ENCODE measurements at regions not wholly inside any gene's neighbourhood (a gene's known extent, or its start where the extent isn't known, plus 50 kb on each side); places are given as distances from the start of the nearest gene placed in this dataset.

DNA sequence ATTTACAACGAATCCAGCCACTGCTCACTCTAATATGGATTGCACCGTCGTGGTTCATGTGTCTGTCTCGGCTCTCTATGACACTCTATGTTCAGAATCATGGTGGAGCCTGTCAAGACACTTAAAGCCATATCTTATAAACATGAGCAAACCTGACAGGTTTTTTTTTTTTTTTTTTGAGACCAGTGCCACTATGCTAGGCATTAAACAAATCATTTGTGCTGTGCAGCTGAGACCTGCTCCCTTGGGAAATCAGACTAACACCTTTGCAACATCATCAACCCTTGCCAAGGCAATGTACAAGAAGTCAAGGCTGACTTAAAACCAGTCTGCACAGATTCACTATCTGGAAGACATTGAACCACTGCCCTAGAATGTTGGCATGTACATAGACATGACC is 181.2 kb upstream of the ANK3 start:
- no peaks in the 10 kb centered on the region for H3K36me3 ChIP-seq
- intact Hi-C loops (cut with DNase I) = no loop called here
- no peak overlapping the region for H3K4me3 ChIP-seq
- H3K4me1 ChIP-seq (ENCODE audit: insufficient read depth) = peaks cover 2% of the 10 kb centered on the region
- DNase-seq = no peak
- no peaks in the 10 kb centered on the region for H3K9me3 ChIP-seq
- no peaks in the 10 kb centered on the region for H3K27me3 ChIP-seq
- whole genome bisulfite sequencing, 3 donors = 93 to 97% (median 95%) methylated on average over 4 of the region's 4 CpGs
- TF ChIP-seq POLR2A (IDR thresholded peaks at IDR 0.05) = no peak
- no peak for TF ChIP-seq EP300 (IDR thresholded peaks at IDR 0.05)
- TF ChIP-seq, protein P1, sequence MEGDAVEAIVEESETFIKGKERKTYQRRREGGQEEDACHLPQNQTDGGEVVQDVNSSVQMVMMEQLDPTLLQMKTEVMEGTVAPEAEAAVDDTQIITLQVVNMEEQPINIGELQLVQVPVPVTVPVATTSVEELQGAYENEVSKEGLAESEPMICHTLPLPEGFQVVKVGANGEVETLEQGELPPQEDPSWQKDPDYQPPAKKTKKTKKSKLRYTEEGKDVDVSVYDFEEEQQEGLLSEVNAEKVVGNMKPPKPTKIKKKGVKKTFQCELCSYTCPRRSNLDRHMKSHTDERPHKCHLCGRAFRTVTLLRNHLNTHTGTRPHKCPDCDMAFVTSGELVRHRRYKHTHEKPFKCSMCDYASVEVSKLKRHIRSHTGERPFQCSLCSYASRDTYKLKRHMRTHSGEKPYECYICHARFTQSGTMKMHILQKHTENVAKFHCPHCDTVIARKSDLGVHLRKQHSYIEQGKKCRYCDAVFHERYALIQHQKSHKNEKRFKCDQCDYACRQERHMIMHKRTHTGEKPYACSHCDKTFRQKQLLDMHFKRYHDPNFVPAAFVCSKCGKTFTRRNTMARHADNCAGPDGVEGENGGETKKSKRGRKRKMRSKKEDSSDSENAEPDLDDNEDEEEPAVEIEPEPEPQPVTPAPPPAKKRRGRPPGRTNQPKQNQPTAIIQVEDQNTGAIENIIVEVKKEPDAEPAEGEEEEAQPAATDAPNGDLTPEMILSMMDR (IDR thresholded peaks at IDR 0.05) = no peak
- no peak overlapping the region for H3K27ac ChIP-seq

DNA sequence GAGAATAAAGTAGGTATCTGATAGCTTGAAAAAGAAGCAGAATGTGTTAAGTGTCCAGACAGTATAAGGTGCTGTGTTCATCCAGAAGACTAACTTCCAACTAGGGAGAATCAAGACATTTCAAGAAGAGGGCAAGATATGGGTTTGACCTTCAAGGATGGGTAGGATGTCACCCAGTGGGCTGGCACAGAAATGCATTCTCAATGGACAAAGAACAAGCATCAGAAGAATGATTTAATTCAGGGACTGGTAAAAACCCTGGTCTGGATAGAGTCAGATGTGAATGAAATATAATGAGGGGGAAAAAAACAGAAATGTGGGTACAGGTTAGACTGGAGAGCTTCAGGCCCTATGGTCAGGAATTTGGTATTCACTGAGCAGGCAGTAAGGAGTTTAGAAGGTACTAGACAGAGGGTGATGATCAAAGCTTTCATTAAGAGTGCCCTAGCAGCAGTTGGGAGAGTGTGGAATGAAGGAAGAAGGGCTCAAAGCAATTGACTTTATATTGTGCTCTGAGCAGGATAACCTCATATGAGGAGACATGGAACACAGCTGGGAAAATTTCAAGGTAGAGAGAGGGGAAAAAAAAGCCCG is 180.7 kb upstream of the ANK3 start:
- Histone ChIP-seq H3K4me1 (ENCODE audit: insufficient read depth) (peaks cover 2% of the 10 kb centered on the region), H3K27ac (no peak overlapping the region), H3K9me3 (no peaks in the 10 kb centered on the region), H3K27me3 (no peaks in the 10 kb centered on the region), H3K36me3 (no peaks in the 10 kb centered on the region), H3K4me3 (no peak overlapping the region)
- no peak for DNase-seq
- intact Hi-C loops (cut with DNase I) = no loop called here
- TF ChIP-seq EP300 (IDR thresholded peaks at IDR 0.05) = no peak
- TF ChIP-seq POLR2A (IDR thresholded peaks at IDR 0.05) = no peak
- TF ChIP-seq, protein P1 (IDR thresholded peaks at IDR 0.05) = no peak
- 65 to 84% (median 75%) methylated on average over 1 of the region's 1 CpG for WGBS, 3 donors

DNA sequence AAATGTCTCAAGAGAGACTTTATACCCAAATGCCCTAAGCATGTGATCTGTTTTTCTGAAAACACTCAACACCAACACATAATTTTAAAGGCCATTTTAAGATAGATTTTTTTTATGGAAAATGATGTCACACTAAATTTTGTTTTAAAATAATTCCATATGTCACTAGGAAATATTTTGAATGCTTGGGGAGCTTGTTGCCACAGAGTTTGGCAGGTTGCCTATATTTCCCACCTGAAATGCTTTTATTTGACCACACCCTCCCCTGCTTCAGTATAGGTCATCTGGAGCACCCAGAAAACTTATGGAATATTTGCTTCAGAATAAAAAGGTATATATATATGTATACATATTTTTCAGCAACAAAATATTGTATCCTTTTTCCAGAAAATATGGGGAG is 180.0 kb upstream of the ANK3 start:
- H3K27me3 ChIP-seq = no peaks in the 10 kb centered on the region
- TF ChIP-seq POLR2A (IDR thresholded peaks at IDR 0.05) (no peak), EP300 (IDR thresholded peaks at IDR 0.05) (no peak)
- TF ChIP-seq, protein P1 (IDR thresholded peaks at IDR 0.05) = no peak
- intact Hi-C loops (cut with DNase I) = no loop called here
- H3K4me3 ChIP-seq = no peak overlapping the region
- no peaks in the 10 kb centered on the region for H3K36me3 ChIP-seq
- DNase-seq = no peak
- no peak overlapping the region for H3K27ac ChIP-seq
- H3K9me3 ChIP-seq = no peaks in the 10 kb centered on the region
- peaks cover 2% of the 10 kb centered on the region for H3K4me1 ChIP-seq (ENCODE audit: insufficient read depth)

DNA sequence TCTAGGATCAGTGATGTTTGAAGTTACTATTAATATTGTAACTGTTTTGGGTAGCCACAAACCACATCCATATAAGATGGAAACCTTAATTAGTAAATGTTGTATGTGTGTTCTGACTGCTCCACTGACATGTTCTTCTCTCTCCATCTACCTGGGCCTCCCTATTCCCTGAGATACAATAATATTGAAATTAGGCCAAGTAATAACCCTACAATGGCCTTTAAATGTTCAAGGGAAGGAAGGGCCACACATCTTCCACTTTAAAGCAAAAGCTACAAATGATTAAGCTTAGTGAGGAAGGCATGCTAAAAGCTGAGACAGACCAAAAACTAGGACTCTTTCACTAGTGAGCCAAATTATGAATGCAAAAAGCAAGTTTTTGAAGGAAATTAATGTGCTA is 176.4 kb upstream of the ANK3 start:
- DNase-seq = no peak
- intact Hi-C loops (cut with DNase I) = no loop called here
- Histone ChIP-seq H3K27ac (no peak overlapping the region), H3K4me3 (no peak overlapping the region), H3K4me1 (ENCODE audit: insufficient read depth) (peaks cover 1% of the 10 kb centered on the region), H3K27me3 (no peaks in the 10 kb centered on the region), H3K9me3 (no peaks in the 10 kb centered on the region), H3K36me3 (no peaks in the 10 kb centered on the region)
- TF ChIP-seq POLR2A (IDR thresholded peaks at IDR 0.05) (no peak), EP300 (IDR thresholded peaks at IDR 0.05) (no peak)
- TF ChIP-seq, protein P1 (IDR thresholded peaks at IDR 0.05) = no peak

All from ovary (tissue), 7 donors.